Iris pigment epithelial cell (primary cell): ENCODE measurements at regions not wholly inside any gene's neighbourhood (a gene's known extent, or its start where the extent isn't known, plus 50 kb on each side); places are given as distances from the start of the nearest gene placed in this dataset.
A peak's percentile ranks its signal among the peaks of the same experiment; 100 is the strongest.
"Not testable (repeated sequence)": the region's sequence is repeated elsewhere in the genome, so short reads cannot be mapped to it uniquely, and the experiment has no call there.

Experiments used
- DNase-seq: peaks from one replicate; pipeline ENCODE4 v3.0.0-alpha.2; 2011; ENCODE audit warnings: low read depth

DNA sequence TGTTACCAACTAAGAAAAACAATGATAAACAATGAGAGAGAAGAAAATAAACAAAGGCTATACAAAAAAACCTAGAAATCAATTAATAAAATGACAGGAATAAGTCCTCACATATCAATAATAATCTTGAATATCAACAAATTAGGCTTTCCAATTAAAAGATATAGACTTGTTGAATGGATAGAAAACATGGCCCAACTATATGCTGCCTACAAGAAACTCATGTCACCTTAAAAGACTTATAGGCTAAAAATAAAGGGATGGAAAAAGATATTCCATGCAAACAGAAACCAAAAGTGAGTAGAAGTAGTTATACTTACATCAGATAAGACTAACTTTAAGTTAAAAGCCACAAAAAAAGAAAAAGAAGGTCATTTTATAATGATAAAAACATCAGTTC is 183.9 kb downstream of the MYRFL start:
- DNase-seq, result no peak

DNA sequence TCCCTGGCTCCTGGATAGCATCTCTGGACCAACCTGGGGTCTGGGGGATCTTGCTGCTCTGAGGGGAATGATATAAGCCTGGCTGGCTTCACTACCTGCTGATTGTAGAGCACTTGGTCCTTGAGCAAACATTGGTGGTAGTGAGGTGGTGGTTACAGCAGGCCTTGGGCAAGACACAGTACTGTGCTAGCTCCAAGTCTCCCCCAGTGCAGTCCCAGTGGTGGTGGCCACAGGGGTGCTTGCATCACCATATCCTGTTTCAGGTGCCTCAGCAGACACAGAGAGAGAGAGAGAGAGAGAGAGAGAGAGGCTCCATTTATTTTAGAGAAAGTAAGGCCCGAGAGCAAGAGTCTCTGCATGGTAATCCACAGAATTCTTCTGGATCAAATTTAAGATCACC is 186.3 kb downstream of the MYRFL start:
- no peak for DNase-seq

DNA sequence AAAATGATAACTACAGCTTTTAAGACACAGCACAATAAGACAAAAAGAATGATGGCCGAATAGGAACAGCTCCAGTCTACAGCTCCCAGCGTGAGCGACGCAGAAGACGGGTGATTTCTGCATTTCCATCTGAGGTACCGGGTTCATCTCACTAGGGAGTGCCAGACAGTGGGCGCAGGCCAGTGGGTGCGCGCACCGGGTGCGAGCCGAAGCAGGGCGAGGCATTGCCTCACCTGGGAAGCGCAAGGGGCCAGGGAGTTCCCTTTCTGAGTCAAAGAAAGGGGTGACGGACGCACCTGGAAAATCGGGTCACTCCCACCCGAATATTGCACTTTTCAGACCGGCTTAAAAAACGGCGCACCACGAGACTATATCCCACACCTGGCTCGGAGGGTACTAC is 188.0 kb downstream of the MYRFL start:
- not testable (repeated sequence) for DNase-seq

DNA sequence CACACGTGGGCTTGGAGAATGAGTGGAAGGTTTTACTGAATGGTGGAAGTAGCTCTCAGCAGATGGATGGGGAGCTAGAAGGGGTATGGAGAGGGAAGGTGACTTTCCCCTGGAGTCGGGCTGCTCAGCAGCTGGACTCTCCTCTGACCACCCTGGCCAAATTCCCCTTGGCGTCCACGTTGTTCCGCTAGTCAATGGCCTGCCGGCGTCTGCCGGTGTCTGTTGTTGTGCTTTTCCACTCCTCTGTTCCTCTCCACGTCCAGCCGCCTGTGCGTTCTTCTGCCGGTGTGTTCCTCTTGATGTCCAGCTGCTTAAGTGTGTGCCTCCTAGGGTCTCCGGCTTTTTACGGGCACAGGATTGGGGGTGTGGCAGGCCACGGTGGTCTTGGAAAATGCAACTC is 203.5 kb downstream of the MYRFL start:
- DNase-seq, result no peak

DNA sequence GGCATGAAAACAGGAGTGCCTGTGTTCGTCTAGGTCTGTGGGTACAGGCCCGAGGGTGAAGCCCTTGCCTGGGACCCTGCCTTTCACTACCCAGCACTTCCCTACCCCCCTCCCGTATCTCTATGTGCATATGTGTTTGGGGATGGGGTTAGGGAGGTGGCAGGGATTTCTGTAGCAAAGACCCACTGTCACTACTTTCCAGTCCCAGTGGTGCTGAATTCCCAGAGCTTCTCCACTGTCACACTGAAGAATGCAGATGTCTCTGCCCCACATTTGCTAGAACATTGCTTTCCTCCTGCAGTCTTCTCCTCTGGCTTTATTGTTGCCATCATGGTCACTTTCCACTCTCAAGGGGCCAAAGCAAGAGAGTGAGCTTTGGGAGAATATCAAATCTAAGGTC is 203.9 kb downstream of the MYRFL start:
- no peak for DNase-seq

DNA sequence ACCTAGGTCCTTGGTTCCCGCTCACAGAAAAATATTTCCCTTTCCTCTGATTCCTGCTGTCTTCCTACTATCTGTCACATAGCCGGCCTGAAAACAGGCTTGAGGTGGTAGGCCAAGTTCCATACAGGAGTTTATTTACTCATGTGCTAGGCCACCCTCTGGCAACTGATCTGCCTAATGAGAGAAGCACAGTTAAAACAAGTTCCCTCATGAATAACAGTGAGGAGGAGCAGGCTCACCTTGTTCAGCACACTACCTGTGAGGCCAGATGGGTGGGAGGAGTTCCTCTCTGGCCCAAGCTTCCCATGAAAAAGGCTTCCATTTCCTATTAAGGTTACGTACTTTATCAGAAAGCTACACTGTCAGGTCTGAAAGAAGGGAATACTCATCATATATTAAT is 206.0 kb downstream of the MYRFL start:
- DNase-seq, result no peak

DNA sequence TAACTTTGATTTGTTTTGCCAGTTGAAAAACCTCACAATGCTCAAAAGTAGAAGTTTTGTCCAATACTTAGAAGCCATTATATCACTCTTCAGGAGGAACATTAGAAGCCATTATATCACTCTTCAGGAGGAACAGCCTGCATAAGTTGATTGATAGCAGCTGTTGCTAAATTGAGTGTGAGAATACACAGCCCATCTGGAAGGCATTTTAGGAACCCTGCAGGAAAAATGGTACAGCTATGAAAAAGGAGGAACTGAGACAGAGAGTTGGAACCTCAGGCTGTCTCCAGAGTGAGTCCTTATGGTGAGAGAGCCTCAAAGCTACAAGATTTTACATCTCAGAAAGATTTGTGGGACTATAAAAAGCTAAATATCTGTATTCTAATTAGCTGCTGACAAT is 207.0 kb downstream of the MYRFL start:
- no peak for DNase-seq

DNA sequence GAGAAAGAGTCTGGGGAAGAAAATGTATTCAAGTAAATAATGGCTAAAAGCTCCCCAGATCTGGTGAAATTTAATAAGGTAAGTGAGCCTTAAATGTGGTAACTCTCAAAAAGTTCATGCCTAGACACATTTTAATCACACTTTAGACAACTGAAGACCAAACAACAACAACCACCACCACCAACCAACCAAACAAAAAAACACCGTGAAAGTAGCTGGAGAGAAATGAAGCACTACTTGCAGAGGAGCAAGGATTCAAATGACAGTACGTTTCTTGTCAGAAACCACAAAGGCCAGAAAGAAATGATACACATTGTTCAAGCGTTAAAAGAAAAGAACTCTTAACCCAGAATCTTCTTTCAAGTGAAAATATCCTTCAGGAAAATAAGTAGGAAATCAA is 208.3 kb downstream of the MYRFL start:
- DNase-seq, result no peak

DNA sequence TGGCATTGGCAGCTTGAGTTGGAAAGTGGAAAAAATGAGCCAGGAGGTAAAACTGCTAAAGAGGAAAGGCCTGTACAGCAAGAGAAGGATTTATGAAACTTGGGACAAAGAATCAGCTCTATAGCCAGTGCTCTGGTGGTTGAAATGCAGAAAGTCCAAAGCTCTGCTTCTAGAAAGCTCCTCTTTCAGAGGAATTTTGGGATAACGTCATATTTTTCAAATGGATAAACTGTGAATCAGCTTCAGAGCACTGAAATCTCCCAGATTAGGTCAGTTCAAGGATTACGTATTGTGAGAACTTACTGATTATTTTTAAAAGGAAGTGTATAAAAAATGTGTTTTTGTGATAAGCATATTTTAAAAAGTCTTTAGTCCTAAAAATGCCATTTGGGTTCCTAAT is 203.1 kb upstream of the CNOT2 start:
- DNase-seq, result peak; percentile 68

DNA sequence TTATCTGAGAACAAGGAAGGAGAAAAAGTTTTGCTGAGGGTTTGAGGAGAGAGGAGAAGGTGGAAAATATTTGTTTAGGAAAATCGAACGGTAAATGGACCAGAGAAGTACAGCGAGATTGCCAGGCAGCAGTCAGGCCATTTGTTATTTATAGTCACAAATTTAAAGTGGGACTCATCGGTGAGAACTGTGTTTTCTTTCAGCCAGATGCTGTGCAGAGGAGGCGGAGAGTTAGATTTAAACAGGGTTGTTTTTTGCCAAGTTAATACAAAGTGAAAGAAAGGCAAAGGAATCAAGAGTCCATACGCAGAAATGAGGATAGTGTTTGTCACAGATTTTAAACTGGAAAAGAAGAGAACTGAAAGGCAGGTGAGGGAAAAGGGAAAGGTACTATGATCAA is 200.6 kb upstream of the CNOT2 start:
- no peak for DNase-seq

DNA sequence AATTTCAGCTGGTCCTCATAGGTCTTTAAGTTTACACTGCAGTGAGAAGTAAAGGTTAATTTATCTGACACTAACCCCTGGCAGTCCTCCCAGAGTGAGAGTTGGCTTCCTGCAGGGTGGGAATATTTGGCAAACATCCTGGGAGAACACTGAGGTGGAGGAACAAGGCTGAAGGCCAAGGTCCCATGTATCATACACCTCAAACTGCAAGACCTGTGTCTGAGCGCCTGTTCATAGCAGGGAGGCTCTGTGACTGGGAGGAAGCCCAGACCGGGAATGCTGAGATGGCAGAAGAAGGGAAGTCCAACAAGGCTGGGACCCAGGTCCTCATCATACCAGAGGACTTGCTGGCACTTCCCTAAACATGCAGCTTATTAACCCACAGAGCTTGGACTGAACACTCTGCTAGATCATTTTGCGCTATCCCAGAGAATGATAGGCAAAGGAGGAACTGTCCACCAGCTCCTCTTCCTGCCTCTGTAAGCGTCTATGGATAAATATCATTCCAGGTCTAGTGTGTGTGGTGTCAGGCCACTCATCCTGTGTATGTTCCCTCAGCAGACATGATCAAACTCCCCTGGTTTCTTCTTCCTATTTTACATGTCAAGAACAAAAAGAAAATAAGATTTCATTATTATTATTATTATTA is 199.6 kb upstream of the CNOT2 start:
- no peak for DNase-seq

DNA sequence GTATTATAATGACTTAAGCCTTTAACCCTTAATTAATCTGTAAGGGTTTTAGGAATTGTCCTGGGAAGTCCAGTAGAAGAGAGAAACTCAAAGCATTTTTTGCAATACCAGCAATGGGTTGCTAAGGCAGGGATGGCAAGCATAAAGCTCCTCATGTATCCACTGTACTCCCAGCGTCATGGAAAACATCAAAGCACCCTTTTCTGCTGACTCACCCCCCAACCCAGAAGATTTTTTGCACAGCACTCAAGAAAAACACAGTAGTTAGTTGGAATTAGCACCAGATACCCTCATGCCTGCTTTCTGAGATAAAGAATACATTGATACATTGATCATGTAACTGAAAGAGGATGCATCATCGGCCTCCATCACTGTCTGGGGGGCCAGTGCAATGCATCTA is 199.1 kb upstream of the CNOT2 start:
- DNase-seq, result no peak

DNA sequence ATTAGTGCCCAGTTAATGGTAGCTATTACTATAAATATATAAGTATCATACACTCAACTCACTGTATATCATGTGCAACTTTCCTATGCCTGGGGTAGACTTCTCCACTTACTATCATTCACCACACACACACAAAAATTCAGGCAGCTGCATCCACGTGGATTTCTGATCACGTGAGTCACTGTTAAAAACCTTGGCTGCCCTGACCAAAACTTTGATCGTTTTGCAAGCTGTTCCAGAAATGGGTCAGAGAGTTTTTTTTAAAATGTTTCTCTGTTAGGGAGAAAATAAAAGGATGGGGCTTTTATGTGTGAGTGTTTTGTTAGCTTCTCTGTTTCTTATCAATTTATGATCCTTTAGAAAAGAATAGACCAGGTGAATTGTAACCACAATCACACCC is 198.2 kb upstream of the CNOT2 start:
- DNase-seq, result peak; percentile 42

DNA sequence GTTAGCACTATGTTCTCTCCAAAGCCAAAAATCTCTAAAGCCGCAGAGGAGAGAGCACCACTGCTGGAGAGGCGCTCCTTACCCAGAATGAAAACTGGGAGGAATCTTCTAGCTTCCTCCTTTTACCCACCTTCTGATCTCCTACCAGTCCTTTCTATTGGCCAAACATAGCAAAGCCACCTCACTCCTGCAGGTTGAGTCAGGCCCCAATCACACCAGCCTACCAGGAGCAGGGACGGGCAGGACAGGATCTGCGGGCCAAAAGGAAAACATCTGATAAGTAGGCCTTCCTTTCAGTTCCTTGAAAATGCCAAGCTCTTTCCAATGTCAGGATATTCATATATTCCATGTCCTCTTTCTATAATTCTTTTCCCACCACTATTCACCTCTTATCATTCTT is 197.7 kb upstream of the CNOT2 start:
- no peak for DNase-seq

DNA sequence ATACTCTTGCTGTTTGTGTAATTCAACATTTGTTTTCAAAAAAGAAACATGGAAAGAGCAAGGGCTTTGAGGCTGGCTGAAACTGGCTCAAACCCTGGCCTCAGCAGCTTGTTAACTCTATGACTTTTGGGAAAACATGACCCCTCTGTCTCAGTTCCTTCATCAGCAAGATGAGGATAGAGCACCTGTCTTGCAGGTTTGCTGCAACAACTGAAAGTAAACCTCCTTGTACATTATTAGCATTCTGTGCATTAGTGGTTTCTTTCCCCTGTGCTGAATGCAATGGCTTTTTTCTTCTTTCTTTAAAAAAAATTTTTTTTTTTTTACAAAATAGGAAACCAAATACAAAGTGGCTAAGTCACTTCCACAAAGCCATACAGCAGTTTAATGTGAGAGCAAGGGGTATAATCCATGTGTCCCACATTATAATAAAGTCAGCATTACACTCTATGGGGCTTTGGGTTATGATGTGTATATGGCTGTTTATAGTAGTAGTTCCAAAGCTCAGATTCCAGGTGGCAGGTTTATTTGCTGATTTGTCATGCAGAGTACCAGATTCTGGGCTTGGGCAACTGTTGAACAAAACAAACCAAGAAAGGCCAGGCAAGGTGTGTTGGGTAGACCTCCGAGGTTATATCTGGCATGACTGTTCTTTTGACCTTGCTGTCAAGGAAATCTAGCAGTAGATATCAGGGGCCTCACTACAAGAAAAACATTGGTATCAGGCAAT is 194.5 kb upstream of the CNOT2 start:
- DNase-seq, result no peak

DNA sequence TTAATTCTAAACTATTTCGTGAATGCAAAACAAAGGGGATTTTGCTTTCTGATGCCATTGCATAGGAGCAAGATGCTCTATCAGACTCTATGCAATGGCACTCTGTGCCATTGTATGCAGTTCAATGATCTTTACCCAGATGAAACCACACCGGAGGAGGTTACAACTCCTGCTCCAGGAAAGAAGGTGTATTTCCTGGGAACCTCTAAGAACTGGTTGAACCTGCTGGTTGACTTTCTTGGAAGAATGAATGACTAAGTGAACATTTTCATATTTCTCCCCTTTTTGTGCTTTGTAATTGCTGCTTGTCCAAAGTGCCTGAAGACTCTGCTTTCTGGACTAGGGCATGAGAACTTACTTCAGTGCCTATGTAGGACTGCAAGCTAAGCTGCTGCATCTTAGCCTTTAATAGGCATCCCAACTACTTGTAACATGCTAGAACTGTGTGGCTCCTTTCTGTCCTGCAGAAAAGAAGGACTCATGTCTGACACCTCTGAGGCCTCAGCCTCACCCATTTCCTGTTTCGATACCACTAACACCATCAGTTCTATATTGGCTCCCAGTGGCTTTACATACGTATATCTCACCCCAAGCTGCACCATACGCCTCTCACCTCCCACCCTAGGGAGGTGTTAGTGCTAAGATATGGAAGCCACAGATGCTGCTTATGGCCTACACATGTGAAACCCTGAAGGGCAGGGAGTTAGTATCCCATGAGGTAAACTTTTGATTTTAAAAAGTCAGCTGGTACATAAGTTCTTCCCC is 193.5 kb upstream of the CNOT2 start:
- DNase-seq, result no peak

DNA sequence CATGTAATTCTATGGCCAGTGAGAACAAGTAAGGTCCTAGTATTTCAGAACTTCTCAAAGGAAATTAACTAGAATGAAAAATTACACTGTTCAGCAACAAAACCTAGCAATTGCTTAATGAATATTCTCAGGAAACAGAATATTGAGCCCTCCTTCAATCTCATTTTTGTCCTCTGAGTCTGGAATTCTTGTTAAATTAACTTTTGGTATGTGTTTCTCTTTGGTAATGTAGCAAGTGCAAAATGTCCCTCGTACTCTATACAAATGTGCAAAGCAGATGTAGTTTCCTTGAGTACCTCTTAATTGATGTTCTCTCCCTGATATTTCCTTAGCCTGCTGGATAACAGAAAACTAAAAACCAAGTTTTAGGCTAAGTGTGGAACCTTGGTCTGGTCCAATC is 190.8 kb upstream of the CNOT2 start:
- no peak for DNase-seq

DNA sequence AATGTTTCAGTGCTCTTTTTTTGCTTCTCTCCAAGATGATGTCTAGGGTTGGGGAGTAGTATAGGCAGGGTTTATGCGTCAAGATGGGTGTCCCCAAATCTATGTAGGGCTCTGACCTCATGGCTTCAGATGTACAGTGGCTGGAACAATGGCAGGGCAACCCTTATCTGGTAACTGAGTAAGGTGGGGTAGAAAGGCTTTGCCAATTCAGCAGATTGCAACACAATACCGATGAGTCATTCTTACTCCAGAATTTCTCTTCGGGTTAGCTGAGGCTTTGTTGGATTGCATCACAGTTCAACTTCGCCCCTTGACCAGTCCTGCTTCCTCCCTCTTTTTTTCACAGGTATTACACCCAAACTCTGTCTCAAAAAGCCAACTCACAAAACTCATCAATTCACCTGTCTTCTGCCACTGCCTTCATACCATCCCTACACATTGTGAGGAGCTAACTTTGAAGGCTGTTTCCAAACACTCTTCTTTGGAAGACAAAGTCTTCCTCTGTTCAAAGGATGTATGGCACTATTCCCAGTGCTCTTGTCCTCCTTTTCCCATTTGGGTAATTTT is 190.2 kb upstream of the CNOT2 start:
- peak; percentile 91 for DNase-seq

DNA sequence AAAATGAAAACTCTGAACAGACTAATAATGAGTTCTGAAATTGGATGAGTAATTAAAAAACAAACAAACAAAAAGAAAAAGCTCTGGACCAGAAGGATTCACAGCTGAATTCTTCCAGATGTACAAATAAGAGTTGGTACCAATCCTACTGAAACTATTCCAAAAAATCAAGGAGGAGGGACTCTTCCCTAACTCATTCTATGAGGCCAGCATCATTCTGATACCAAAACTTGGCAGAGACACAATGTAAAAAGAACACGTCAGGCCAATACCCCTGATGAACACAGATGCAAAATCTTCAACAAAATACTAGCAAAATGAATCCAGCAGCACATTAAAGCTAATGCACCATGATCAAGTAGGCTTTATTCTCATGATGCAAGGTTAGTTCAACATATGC is 183.9 kb upstream of the CNOT2 start:
- DNase-seq, result no peak

DNA sequence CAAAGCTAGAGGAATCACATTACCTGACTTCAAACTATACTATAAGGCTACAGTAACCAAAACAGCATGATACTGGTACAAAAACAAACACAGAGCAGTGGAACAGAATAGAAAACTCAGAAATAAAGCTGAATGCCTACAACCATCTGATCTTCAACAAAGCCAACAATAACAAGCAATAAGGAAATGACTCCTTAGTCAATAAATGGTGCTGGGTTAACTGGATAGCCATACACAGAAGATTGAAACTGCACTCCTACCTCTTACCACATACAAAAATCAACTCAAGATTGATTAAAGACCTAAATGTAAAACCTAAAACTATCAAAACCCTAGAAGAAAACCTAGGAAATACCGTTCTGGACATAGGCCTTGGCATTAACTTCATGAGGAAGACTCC is 182.6 kb upstream of the CNOT2 start:
- no peak for DNase-seq

DNA sequence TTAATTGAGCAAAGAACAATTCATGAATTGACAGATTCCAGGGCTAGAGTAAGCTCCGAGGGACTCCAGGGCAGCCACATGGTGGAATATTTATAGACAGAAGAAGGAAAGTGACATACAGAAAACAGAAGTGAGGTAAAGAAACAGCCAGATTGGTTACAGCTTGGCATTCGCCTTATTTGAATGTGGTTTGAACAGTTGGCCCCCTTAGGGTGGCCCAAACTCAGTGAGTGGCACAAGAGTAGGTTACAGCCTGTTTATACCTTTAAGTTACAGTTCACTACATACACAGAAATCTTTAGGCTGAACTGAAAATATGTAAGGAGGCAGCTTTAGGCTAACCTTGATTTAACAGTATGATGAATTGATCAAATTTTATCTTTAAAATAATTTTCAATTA is 174.5 kb upstream of the CNOT2 start:
- no peak for DNase-seq

DNA sequence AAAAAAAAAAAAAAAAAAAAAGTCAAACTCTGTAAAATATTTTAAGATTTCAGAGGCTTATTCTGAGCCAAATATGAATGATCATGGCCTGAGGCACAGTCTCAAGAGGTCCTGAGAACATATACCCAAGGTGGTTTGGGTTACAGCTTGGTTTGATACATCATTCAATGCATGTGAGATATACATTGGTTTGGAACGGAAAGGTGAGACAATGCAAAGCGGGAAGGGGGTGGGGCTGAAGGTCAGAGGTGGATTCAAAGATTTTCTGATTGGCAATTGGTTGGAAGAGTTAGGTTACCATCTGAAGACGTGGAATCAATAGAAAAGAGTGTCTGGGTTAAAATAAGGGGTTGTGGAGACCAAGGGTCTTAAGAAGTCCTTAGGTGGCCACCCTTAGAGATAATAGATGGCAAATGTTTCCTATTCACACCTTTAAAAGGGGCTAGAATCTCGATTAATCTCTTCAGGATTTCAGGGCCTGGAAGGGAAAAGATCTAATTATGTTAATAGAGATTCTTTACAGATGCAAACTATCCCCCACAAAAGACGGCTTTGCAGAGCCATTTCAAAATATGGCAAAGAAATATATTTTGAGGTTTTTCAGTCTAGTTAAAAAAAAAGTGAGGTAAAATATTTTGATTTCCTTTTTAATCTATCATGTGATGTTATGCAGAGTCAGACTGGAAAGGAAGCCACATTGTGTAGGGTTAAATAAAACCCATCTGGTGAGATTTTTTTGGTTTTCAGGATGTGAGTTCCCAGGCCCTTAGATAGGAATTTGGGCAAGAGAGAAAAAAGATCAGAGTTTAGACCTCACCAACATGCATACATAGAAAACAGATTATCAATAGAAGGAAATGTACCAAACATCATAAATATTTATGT is 173.8 kb upstream of the CNOT2 start:
- no peak for DNase-seq
